Activated T-helper 17 cell treated with anti-CD3 and anti-CD28 coated beads, Interleukin-2, amount 50 U/mL, for 72 hours (primary cell): ENCODE measurements at regions not wholly inside any gene's neighbourhood (a gene's known extent, or its start where the extent isn't known, plus 50 kb on each side); places are given as distances from the start of the nearest gene placed in this dataset.
"Not testable (repeated sequence)": the region's sequence is repeated elsewhere in the genome, so short reads cannot be mapped to it uniquely, and the experiment has no call there.

ENCODE experiments used
- ATAC-seq: fragments of 150-1000 bp; cut with Tn5 transposase; replicated peaks from 2 replicates; pipeline ENCODE4 v1.10.0; 2021; ENCODE audit warnings: mild to moderate bottlenecking, moderate library complexity
- H3K27ac Mint-ChIP-seq: one replicate; pipeline ENCODE4 v1.8.0; 2022; ENCODE audit warnings: mixed read lengths
- H3K27me3 Mint-ChIP-seq: one replicate; pipeline ENCODE4 v1.8.0; 2022; ENCODE audit warnings: mixed read lengths
- H3K36me3 Mint-ChIP-seq: one replicate; pipeline ENCODE4 v1.8.0; 2022; ENCODE audit warnings: low read depth, mild to moderate bottlenecking, mixed read lengths
- H3K4me1 Mint-ChIP-seq: one replicate; pipeline ENCODE4 v1.8.0; 2022; ENCODE audit warnings: mixed read lengths
- H3K4me3 Mint-ChIP-seq: one replicate; pipeline ENCODE4 v1.8.0; 2022; ENCODE audit warnings: mild to moderate bottlenecking, mixed read lengths
- H3K9me3 Mint-ChIP-seq: one replicate; pipeline ENCODE4 v1.8.0; 2022; ENCODE audit warnings: mixed read lengths

DNA sequence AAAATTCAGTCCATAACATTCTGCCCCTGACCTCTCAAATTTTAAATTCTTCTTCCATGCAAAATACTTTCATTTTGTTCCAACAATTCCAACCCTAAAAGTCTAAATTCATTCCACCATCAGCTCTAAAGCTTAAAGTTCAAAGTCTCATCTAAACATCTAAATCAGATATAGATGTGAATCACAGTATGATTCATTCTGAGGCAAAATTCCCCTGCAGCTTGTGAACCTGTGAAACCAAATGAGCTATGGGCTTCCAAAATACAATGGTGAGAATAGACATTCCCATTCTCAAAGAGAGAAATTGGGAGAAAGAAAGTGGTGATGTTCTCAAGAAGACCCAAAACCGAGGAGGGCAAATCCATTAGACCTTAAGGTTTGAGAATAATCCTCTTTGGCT, 309.8 kb downstream of the HIVEP2 start:
- Mint-ChIP-seq H3K4me3 (no peak overlapping the region), H3K4me1 (peaks cover 13% of the 10 kb centered on the region), H3K36me3 (no peaks in the 10 kb centered on the region), H3K9me3 (no peaks in the 10 kb centered on the region), H3K27ac (no peak overlapping the region), H3K27me3 (peaks cover 3% of the 10 kb centered on the region)
- peak; percentile 26 for ATAC-seq

DNA sequence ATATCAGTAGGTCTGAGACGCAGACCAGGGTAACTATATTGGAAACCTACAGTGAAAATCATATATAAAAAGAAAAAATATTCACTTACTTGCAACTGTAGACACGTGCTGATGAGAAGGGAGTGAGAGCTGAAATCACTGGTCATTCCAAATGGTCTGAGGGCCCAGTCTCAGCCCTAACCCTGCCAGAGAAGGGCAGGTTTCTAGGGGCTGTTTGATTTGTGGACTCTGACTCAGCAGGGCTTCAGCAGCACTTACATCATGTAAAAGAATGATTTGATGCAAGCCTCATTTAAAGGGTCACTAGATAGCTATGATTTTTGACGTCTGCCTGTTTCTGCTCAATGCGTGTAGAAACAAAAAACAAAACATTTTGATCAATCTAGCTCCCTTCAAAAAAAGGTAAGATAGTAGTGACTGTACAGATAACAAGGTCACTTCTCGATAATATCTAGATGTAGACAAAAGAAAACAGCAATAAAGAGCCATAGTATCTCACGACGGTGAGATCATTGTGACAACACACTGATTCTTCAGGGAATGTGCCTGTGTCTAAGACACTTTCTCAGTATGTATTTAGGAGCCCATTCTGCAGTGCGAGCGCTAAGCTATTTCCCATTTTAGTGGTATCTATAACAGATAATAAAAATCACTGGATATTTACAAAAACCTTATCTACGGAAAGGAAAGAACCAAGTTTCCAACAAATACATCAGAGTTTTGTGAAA, 307.2 kb downstream of the HIVEP2 start:
- H3K27ac Mint-ChIP-seq: no peak overlapping the region
- H3K4me1 Mint-ChIP-seq: peaks cover 5% of the 10 kb centered on the region
- ATAC-seq: no peak
- H3K36me3 Mint-ChIP-seq: no peaks in the 10 kb centered on the region
- H3K9me3 Mint-ChIP-seq: no peaks in the 10 kb centered on the region
- no peak overlapping the region for H3K4me3 Mint-ChIP-seq
- peaks cover 3% of the 10 kb centered on the region for H3K27me3 Mint-ChIP-seq

DNA sequence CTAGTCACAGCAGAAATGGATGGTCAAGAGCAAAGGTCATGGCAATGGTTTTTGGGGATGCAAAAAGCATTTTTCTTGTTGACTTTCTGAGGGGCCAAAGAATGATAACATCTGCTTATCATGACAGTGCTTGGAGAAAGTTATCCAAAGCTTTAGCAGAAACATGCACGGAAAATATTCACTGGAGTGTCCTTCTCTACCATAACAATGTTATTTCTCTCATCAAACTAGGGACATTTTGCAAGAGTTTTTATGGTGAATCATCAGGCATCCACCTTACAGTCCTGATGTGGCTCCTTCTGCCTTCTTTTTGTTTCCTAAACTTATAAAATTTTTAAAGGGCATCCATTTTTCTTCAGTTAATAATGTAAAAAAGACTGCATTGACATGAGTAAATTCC, 302.3 kb downstream of the HIVEP2 start:
- ATAC-seq: no peak
- Mint-ChIP-seq H3K4me1 (no peaks in the 10 kb centered on the region), H3K9me3 (no peaks in the 10 kb centered on the region), H3K27me3 (peaks cover 3% of the 10 kb centered on the region), H3K36me3 (no peaks in the 10 kb centered on the region), H3K27ac (no peak overlapping the region), H3K4me3 (no peak overlapping the region)

DNA sequence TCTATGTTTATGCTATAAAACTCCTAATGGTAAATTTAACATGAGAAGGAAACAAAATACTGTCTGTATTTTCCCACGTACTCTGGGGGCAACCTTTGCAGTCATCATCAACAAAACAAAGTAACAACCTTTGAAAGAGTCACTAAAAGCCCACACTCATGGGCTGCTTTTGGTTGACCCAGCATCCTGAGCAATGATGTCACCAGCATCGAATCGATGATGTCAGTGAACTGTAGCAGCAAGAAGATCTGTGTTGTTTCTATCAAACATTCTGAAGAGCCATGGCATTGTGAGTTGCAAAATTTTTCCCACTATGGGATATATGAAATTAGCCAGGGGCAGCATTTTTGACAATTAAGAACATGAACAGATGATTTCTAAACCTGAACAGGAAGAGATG, 300.1 kb downstream of the HIVEP2 start:
- Mint-ChIP-seq H3K4me1 (no peaks in the 10 kb centered on the region), H3K36me3 (no peaks in the 10 kb centered on the region), H3K9me3 (no peaks in the 10 kb centered on the region), H3K27me3 (no peaks in the 10 kb centered on the region), H3K27ac (no peak overlapping the region), H3K4me3 (no peak overlapping the region)
- ATAC-seq: no peak

DNA sequence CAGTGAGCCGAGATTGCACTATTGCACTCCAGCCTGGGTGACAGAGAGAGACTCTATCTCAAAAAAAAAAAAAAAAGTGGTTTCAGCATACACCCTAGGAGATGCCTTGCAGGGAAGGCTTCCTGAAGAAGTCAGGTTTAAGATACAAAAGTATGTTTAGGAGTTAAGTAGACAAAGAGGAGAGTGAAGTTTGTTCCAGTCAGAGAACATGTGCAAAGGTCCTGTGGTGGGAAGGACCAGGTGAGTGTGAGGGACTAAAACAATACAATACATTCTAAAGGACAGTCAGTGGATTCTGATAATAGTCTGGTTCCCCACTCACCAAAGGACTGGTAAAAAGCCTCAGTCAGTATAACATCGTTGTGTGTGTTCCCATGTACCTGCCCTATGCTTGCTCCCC, 299.3 kb downstream of the HIVEP2 start:
- H3K9me3 Mint-ChIP-seq: no peaks in the 10 kb centered on the region
- H3K4me3 Mint-ChIP-seq: no peak overlapping the region
- no peak overlapping the region for H3K27ac Mint-ChIP-seq
- H3K4me1 Mint-ChIP-seq: no peaks in the 10 kb centered on the region
- no peak for ATAC-seq
- no peaks in the 10 kb centered on the region for H3K36me3 Mint-ChIP-seq
- H3K27me3 Mint-ChIP-seq: no peaks in the 10 kb centered on the region

DNA sequence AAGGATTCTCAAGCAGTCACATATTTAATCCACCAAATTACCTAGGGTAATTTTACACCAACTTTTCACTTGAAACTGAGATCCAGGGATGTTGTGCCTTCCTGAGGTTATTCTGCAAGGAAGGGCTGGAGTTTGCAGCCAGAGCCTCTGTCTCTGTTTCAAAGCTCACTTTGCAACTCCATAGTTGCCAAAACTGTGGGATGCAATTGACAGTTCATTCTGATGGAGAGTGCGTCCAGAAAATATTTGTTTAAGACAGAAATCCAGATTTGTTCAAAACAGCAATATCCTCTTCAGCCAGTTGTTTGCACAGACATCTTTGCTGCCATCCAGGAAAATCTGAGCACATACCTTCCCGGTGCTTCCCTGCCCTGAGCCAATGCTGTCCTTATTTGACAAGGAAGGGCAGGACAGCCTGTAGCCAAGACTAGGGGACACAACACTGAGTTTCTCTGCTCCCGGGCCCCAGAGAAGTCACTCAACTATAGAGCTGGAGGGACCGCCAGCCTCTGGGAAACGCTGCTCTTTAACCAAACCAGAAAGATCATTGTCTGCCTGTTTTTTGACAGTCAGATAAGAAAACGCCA, 297.4 kb downstream of the HIVEP2 start:
- H3K27ac Mint-ChIP-seq: no peak overlapping the region
- H3K4me3 Mint-ChIP-seq: no peak overlapping the region
- H3K4me1 Mint-ChIP-seq: no peaks in the 10 kb centered on the region
- no peaks in the 10 kb centered on the region for H3K36me3 Mint-ChIP-seq
- no peaks in the 10 kb centered on the region for H3K9me3 Mint-ChIP-seq
- no peaks in the 10 kb centered on the region for H3K27me3 Mint-ChIP-seq
- ATAC-seq: no peak

DNA sequence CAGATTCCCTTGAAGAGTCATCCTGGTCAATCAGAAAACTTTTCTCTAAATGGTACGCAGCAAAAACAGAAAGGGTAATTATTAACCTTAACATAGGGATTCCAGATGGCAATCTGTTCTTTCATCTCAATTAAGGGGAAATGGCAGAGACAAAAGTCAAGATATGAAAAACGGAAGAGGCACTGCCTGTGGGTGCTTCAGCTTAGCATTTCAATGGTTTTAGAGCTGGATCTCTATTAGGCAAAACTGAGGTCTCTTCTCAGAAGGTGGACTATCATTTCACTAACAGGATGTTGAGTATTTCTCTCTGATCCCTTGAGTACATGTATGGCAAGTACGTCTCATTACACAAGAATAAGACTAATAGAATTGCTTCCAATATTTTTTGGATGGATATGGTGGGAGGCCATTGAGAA, 296.9 kb downstream of the HIVEP2 start:
- no peak overlapping the region for H3K27ac Mint-ChIP-seq
- ATAC-seq: no peak
- no peaks in the 10 kb centered on the region for H3K36me3 Mint-ChIP-seq
- no peaks in the 10 kb centered on the region for H3K4me1 Mint-ChIP-seq
- H3K27me3 Mint-ChIP-seq: no peaks in the 10 kb centered on the region
- H3K4me3 Mint-ChIP-seq: no peak overlapping the region
- no peaks in the 10 kb centered on the region for H3K9me3 Mint-ChIP-seq

DNA sequence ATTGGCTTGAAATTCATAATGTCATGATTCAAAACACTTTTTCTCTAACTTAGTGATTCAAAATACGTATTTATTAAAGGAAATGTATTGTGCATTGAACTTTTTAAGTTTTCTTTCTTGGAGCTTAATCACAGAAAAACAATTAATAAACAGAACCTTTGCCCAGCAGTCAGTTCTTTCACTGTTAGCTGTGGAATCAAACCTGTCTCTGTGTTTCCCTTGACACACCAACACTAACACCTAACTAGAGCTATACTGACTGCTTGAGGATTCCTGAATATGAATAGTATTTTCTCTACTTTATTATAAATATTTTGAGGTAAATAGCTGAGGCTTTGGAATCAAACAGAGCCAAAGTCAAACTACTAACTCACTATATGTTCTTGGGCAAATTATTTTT, 296.4 kb downstream of the HIVEP2 start:
- Mint-ChIP-seq H3K27me3 (no peaks in the 10 kb centered on the region), H3K27ac (no peak overlapping the region), H3K4me3 (no peak overlapping the region), H3K4me1 (no peaks in the 10 kb centered on the region), H3K9me3 (no peaks in the 10 kb centered on the region), H3K36me3 (no peaks in the 10 kb centered on the region)
- ATAC-seq: no peak

DNA sequence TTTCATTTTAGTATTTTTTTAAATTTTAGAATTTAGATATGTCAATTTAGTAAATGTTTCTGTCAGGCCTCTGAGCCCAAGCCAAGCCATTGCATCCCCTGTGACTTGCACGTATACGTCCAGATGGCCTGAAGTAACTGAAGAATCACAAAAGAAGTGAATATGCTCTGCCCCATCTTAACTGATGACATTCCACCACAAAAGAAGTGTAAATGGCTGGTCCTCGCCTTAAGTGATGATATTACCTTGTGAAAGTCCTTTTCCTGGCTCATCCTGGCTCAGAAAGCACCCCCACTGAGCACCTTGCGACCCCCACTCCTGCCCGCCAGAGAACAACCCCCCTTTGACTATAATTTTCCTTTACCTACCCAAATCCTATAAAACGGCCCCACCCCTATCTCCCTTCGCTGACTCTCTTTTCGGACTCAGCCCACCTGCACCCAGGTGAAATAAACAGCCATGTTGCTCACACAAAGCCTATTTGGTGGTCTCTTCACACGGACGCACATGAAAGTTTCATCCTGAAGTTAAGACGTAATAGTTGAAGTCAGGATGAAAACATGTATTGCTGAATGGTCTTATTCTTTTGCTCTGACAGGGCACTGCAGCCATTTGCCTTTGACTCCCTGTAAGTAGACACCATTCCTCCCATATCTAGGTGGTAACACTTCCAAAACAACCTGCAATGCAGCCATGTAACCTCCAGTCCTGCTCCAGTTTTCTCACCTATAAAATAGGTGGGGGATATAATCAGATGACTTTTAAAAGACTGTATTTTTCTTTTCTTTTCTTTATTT, 295.3 kb downstream of the HIVEP2 start:
- H3K27ac Mint-ChIP-seq, H3K4me1 Mint-ChIP-seq, H3K4me3 Mint-ChIP-seq, H3K27me3 Mint-ChIP-seq, H3K9me3 Mint-ChIP-seq, ATAC-seq, H3K36me3 Mint-ChIP-seq: not testable (repeated sequence)

DNA sequence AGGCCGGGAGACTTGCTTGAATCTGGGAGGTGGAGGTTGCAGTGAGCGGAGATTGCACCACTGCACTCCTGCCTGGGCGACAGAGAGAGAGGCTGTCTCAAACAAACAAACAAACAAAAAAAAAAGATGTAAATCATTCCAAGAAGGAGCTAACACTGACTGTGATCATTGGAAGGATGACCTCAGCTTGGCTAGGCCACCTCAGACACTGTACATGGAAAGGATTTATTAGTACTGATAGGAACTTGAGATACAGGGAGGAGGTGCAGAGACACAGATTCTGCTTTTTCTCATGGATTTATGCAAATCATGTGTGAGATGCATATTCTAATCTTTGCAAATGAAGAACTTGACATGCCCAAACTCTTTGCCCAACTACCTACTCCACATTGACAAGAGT, 293.6 kb downstream of the HIVEP2 start:
- H3K27ac Mint-ChIP-seq: no peak overlapping the region
- no peak overlapping the region for H3K4me3 Mint-ChIP-seq
- no peaks in the 10 kb centered on the region for H3K36me3 Mint-ChIP-seq
- H3K9me3 Mint-ChIP-seq: no peaks in the 10 kb centered on the region
- H3K4me1 Mint-ChIP-seq: no peaks in the 10 kb centered on the region
- no peaks in the 10 kb centered on the region for H3K27me3 Mint-ChIP-seq
- no peak for ATAC-seq

DNA sequence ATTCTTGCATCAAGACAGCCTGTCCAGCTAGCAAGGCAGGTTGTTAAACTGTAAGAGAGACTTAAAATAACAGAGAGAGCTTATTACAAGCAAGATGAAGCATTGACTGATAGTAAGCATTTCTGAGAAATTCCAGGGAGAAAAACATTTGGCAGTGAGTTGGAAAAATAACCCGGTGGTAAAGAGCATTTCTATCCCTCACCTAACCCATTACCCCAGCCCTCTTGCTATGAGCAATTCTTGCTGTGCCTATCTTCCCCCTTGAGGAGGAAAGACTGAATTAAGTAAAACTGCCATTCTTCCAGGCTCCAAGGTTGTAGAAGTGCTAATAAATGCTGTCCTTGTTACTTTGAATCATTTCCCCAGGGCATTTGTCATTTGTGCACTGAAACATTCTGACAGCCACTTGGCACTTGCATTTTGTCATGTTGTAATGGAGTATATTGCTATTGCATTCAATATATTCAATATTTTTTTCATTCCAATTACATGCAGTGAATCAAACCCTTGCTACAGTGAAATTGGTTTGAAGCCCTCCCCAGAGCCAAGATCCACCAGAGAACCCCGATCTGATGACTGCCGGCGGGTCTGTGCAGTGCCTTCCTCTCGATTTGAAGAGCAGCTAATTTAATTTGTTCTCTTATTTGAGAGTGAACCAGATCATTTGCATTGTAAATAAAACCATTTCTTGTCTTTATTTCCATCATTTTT, 291.1 kb downstream of the HIVEP2 start:
- Mint-ChIP-seq H3K9me3 (no peaks in the 10 kb centered on the region), H3K4me3 (no peak overlapping the region), H3K27ac (no peak overlapping the region), H3K36me3 (no peaks in the 10 kb centered on the region), H3K4me1 (no peaks in the 10 kb centered on the region), H3K27me3 (no peaks in the 10 kb centered on the region)
- no peak for ATAC-seq

DNA sequence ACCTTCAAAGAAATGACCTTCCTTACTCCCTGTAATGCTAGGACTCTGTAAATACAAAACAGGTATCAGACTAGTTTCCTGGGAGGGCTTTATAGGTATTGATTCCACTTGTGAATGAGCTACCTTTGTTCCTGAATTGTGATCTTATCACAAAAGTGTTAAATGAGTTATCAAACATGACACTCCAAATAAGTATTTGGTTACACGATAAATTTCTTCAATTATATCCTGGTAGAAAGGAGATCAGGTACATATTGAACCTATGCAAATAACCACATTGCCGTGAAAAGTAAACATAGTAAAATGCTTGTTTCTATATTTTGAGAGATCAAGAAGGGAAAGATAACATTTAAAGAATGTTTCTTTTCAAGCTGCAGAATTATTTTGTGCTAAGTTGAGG, 285.3 kb downstream of the HIVEP2 start:
- Mint-ChIP-seq H3K9me3 (peaks cover 13% of the 10 kb centered on the region), H3K27me3 (no peaks in the 10 kb centered on the region), H3K4me3 (no peak overlapping the region), H3K36me3 (no peaks in the 10 kb centered on the region), H3K4me1 (no peaks in the 10 kb centered on the region), H3K27ac (no peak overlapping the region)
- no peak for ATAC-seq

DNA sequence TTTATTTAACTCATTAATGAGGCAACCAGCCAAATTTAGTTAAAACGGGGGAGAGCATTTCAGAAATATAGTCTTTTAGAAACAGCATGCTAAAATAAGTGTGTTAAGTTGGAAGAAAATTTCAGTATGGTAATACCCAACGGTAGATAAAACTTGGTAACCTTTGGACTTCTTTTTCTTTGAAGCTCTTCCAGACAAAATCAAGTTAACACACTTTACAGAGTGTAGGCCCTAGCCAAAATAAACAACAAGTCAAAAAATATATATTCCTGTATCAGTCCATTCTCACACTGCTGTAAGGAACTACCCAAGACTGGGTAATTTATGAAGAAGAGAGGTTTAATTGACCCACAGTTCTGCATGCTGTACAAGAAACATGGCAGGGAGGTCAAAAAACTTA, 279.6 kb downstream of the HIVEP2 start:
- no peak overlapping the region for H3K27ac Mint-ChIP-seq

DNA sequence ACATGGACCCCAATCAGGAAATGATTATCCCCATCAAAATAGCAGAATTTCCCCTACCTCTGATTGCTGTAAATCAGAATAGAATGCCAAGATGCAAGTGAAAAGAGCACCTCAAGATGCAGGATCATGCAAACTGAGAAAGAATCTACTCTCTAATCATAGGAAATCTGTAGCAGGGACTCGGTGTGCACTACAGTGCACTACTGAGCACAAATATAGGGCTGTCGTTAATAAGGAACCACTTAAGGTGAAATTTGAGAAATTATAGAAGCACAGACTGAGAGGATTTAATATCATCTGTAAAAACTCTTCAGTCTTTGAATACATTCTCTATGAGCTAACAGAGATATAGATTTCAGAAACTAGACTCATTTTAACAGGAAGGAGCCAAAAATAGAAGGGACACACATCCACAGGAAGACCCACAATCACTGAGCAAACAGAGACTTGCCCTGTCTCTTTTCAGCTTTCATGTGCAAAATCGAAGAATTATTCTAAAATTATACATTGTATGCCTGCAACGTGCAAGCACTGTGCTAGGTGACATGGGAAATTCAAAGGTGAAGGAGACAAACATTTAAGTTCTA, 278.3 kb downstream of the HIVEP2 start:
- Mint-ChIP-seq H3K9me3 (peaks cover 16% of the 10 kb centered on the region), H3K4me1 (no peaks in the 10 kb centered on the region), H3K27me3 (no peaks in the 10 kb centered on the region), H3K27ac (no peak overlapping the region), H3K4me3 (no peak overlapping the region), H3K36me3 (no peaks in the 10 kb centered on the region)
- no peak for ATAC-seq

More for the DNA sequence above, 279.6 kb downstream of the HIVEP2 start:
- Mint-ChIP-seq H3K9me3 (peaks cover 13% of the 10 kb centered on the region), H3K36me3 (no peaks in the 10 kb centered on the region), H3K4me1 (no peaks in the 10 kb centered on the region), H3K27me3 (no peaks in the 10 kb centered on the region), H3K4me3 (no peak overlapping the region)
- ATAC-seq: no peak
